MCF 10A (cell line): ENCODE measurements at regions not wholly inside any gene's neighbourhood (a gene's known extent, or its start where the extent isn't known, plus 50 kb on each side); places are given as distances from the start of the nearest gene placed in this dataset.

Experiments
- BruUV-seq: library from RNA; stranded (reverse); fragments of 400-500 nt; replicated peaks from 2 replicates; lab custom pipeline; 2021; lab: Mats Ljungman, UMichigan
- CTCF ChIA-PET: fragments of 300-600 bp; sonication (Branson Sonifier 250); formaldehyde crosslinking; extraction: SDS; loops from one replicate; lab custom pipeline; 2021; ENCODE audit warnings: antibody characterized with exemption, inconsistent platforms; lab: Yijun Ruan, JAX
- POLR2A ChIA-PET: fragments of 300-600, 350-650 bp; sonication (Branson Sonifier 250); formaldehyde crosslinking; extraction: SDS; loops from one replicate; lab custom pipeline; 2020; ENCODE audit warnings: antibody characterized with exemption, inconsistent platforms; lab: Yijun Ruan, JAX
- DNase-seq: peaks from one replicate; pipeline ENCODE4 v3.0.0-alpha.2; 2018; ENCODE audit not compliant: unreplicated experiment
- H3K27ac Mint-ChIP-seq: one replicate; pipeline ENCODE4 v1.8.0; 2022; ENCODE audit warnings: mild to moderate bottlenecking, low read depth, mixed read lengths; ENCODE audit not compliant: unreplicated experiment
- H3K27me3 Mint-ChIP-seq: one replicate; pipeline ENCODE4 v1.8.0; 2022; ENCODE audit warnings: mixed read lengths; ENCODE audit not compliant: insufficient read depth, unreplicated experiment
- H3K36me3 Mint-ChIP-seq: one replicate; pipeline ENCODE4 v1.8.0; 2022; ENCODE audit warnings: mild to moderate bottlenecking, moderate library complexity, mixed read lengths; ENCODE audit not compliant: insufficient read depth, unreplicated experiment
- H3K4me1 Mint-ChIP-seq: one replicate; pipeline ENCODE4 v1.8.0; 2022; ENCODE audit warnings: mixed read lengths; ENCODE audit not compliant: insufficient read depth, unreplicated experiment
- H3K4me3 Mint-ChIP-seq: one replicate; pipeline ENCODE4 v1.8.0; 2022; ENCODE audit warnings: mild to moderate bottlenecking, moderate library complexity, mixed read lengths; ENCODE audit not compliant: unreplicated experiment
- H3K9me3 Mint-ChIP-seq: one replicate; pipeline ENCODE4 v1.8.0; 2022; ENCODE audit warnings: mixed read lengths; ENCODE audit not compliant: unreplicated experiment
- intact Hi-C: fragments of 100-400 bp; cut with micrococcal nuclease; formaldehyde crosslinking; loops from 2 replicates; pipeline ENCODE4 v1.14.1; 2022
- TF ChIP-seq, protein P1 (sequence below): fragments of 200-600 bp; IDR thresholded peaks from one replicate; pipeline ENCODE4 v1.8.0; 2022; ENCODE audit warnings: antibody characterized with exemption, mild to moderate bottlenecking; ENCODE audit not compliant: unreplicated experiment

DNA sequence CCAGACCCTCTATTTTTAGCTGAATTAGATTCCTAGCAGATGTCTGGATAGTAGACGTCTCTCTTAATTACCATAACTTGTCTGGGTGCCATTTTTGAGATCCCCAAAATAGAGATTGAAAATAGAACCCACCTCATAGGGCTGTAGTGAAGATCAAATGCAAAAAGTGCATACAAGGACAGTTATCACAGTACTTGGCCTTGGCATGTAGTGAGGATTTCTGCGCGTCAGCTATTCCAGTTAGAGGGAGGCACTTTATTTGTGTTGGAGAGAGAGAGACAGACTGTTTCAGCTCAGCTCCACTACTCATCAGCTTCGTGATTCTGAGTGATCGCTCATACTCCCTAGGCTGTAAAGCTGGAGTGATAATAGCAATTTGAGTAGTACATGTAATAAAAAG lies 59.6 kb upstream of the CDH13 start:
- H3K36me3 Mint-ChIP-seq: no peaks in the 10 kb centered on the region
- no TSS peak for BruUV-seq
- H3K27ac Mint-ChIP-seq: no peak overlapping the region
- H3K4me3 Mint-ChIP-seq: no peak overlapping the region
- POLR2A ChIA-PET: interaction anchor here (0.6 to 0.7 kb wide), 2 partner anchors 9 to 18 kb away, joined by 3 to 4 read pairs; no protein-coding TSS in a partner anchor
- TF ChIP-seq, protein P1, sequence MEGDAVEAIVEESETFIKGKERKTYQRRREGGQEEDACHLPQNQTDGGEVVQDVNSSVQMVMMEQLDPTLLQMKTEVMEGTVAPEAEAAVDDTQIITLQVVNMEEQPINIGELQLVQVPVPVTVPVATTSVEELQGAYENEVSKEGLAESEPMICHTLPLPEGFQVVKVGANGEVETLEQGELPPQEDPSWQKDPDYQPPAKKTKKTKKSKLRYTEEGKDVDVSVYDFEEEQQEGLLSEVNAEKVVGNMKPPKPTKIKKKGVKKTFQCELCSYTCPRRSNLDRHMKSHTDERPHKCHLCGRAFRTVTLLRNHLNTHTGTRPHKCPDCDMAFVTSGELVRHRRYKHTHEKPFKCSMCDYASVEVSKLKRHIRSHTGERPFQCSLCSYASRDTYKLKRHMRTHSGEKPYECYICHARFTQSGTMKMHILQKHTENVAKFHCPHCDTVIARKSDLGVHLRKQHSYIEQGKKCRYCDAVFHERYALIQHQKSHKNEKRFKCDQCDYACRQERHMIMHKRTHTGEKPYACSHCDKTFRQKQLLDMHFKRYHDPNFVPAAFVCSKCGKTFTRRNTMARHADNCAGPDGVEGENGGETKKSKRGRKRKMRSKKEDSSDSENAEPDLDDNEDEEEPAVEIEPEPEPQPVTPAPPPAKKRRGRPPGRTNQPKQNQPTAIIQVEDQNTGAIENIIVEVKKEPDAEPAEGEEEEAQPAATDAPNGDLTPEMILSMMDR: no peak
- H3K4me1 Mint-ChIP-seq: no peaks in the 10 kb centered on the region
- peaks cover 51% of the 10 kb centered on the region for H3K27me3 Mint-ChIP-seq
- CTCF ChIA-PET: interaction anchor here (0.6 to 3.1 kb wide), 2 partner anchors 60 to 304 kb away, joined by 5 to 16 read pairs; partner anchors contain the start of gene CDH13
- DNase-seq: no peak
- no peaks in the 10 kb centered on the region for H3K9me3 Mint-ChIP-seq
- intact Hi-C loops: no loop called here

DNA sequence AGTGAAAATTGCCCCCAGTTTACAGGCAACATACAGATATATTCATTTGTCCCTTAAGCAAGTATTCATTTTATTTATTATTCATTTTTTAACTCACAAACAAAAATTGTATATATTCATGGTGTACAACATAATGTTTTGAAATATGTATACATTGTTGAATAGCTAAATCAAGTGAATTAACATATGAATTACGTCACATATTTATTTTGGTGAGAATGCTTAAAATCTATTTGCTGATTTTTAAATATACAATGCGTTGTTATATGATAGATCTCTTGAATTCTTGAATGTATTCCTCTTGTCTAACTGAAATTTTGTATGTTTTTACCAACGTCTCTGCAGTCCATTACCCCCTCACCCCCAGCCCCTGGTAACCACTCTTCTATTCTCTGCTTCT lies 63.4 kb upstream of the CDH13 start:
- Mint-ChIP-seq H3K4me3 (no peak overlapping the region), H3K36me3 (no peaks in the 10 kb centered on the region), H3K9me3 (no peaks in the 10 kb centered on the region), H3K27me3 (peaks cover 17% of the 10 kb centered on the region), H3K27ac (no peak overlapping the region), H3K4me1 (no peaks in the 10 kb centered on the region)
- DNase-seq: no peak
- no TSS peak for BruUV-seq
- intact Hi-C loops: no loop called here
- ChIA-PET CTCF (interaction anchor here (1.2 to 1.4 kb wide), 2 partner anchors 16 to 17 kb away, joined by 3 to 5 read pairs; no protein-coding TSS in a partner anchor), POLR2A (no interaction called here)
- TF ChIP-seq, protein P1: no peak

DNA sequence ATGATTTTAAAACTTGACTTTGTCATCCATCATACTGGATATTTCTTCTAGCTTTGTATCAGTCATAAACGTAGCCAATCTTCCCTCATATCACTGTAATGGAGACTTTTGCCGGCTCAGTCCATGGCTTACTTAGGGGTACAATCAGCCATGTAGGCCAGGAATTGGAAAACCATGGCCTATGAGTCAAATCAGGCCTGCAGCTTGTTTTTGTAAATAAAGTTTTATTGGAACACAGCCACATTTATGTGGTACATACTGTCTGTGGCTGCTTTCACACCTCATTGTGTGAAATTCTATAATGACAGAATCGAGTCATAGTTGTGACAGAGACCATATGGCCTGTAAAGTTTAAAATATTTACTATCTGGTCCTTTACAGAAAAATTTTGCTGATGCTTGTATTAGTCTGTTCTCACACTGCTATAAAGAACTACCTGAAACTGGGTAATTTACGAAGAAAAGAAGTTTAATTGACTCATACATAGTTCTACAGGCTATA lies 64.5 kb upstream of the CDH13 start:
- Mint-ChIP-seq H3K9me3 (no peaks in the 10 kb centered on the region), H3K4me3 (no peak overlapping the region), H3K27ac (no peak overlapping the region), H3K27me3 (peaks cover 19% of the 10 kb centered on the region), H3K36me3 (no peaks in the 10 kb centered on the region), H3K4me1 (no peaks in the 10 kb centered on the region)
- ChIA-PET POLR2A (no interaction called here), CTCF (no interaction called here)
- TF ChIP-seq, protein P1: no peak
- BruUV-seq: no TSS peak
- no peak for DNase-seq
- intact Hi-C loops: no loop called here

DNA sequence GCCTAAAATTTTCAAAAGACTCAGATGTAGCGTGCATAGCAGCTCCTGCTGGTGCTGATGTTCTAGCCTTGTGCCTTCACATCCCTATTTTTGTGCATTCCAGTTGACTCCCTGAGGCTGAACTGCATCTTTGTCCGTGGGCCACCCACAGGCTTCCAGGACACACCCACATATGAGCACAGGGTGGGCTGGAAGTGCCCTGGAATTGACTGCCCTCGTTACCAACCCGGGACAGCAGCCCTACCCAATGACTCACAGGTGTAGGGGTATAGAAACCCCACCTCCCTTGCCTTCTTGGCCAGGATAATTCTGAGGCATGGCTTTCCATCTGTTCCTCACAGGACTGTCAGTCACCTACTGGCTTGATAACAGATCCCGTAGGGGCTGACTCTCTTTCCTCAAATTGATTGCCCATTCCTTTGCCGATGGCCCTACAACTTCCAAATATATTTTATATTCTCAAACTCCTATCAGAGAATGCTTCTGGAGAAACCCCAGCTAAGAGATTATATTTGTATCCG lies 65.9 kb upstream of the CDH13 start:
- TF ChIP-seq, protein P1: no peak
- no peak for DNase-seq
- intact Hi-C loops: no loop called here
- Mint-ChIP-seq H3K4me3 (no peak overlapping the region), H3K36me3 (no peaks in the 10 kb centered on the region), H3K27ac (no peak overlapping the region), H3K27me3 (peaks cover 18% of the 10 kb centered on the region), H3K4me1 (no peaks in the 10 kb centered on the region), H3K9me3 (no peaks in the 10 kb centered on the region)
- ChIA-PET POLR2A (no interaction called here), CTCF (interaction anchor here (0.5 kb wide), 1 partner anchor 9 kb away, joined by 5 read pairs; no protein-coding TSS in a partner anchor)
- no TSS peak for BruUV-seq
